ENCODE measurements at regions not wholly inside any gene's neighbourhood (a gene's known extent, or its start where the extent isn't known, plus 50 kb on each side); places are given as distances from the start of the nearest gene placed in this dataset.

DNA sequence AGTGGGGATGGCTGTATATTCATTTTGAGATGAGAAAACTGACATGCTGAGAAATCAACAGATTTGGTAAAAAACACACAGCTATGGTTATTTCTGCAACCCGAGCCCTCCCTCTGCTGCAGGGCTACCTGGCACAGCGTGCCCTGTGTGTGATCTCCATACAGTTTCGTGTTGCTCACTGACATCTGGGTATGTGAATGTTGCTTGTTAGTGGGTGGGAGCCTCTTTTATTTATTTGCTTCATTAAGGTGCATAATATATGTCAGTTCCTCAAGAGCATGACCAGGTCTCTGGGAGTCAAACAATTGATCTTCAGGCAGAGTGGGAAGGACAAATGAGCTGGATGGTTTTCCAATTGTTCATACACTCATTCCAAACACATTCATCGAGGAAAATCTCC is 139.1 kb upstream of the FHL2 start:
- TF ChIP-seq EZH2 (IDR thresholded peaks at IDR 0.05; ENCODE audit: insufficient read depth, poor library complexity, severe bottlenecking) (no peak), EZH2phosphoT487 (IDR thresholded peaks at IDR 0.05; ENCODE audit: insufficient read depth, low read depth) (no peak)
